HepG2 (cell line): ENCODE measurements at regions not wholly inside any gene's neighbourhood (a gene's known extent, or its start where the extent isn't known, plus 50 kb on each side); places are given as distances from the start of the nearest gene placed in this dataset.

ENCODE experiments used
- ATAC-seq: fragments of 200-7000 bp; cut with Tn5 transposase; 3 replicates; pipeline ENCODE4 v1.9.1; 2020; ENCODE audit warnings: mild to moderate bottlenecking, moderate library complexity
- BruUV-seq: library from RNA; stranded (reverse); fragments of 400-500 nt; replicated peaks from 2 replicates; lab custom pipeline; 2021; lab: Mats Ljungman, UMichigan
- CTCF ChIA-PET: fragments of 300-600 bp; formaldehyde crosslinking; extraction: SDS; loops from one replicate; lab custom pipeline; 2021; ENCODE audit warnings: low total read pairs, inconsistent platforms, low intra/inter-chr PET ratio; lab: Yijun Ruan, JAX
- POLR2A ChIA-PET: fragments of 350-600 bp; sonication (Branson Sonifier 250); formaldehyde crosslinking; loops from one replicate; lab custom pipeline; 2020; ENCODE audit warnings: antibody characterized with exemption, inconsistent platforms; lab: Yijun Ruan, JAX
- DNase-seq: peaks from one replicate; pipeline ENCODE4 v3.0.0-alpha.2; 2015; ENCODE audit warnings: low spot score
- FAIRE-seq: peaks from 3 replicates; lab custom pipeline; 2011; peaks lifted over from hg19 to GRCh38; lab: Jason Lieb, UNC
- H2AFZ ChIP-seq: one replicate; pipeline ENCODE4 v1.6.1; 2011; ENCODE audit warnings: low read length, inconsistent platforms
- H3K27ac ChIP-seq: fragments of 300-600 bp; 3 replicates; pipeline ENCODE4 v1.8.0; 2011; ENCODE audit warnings: mixed run types, mild to moderate bottlenecking, mixed read lengths, low read length, inconsistent platforms; ENCODE audit not compliant: insufficient read depth; ENCODE audit errors: extremely low read length
- H3K27me3 ChIP-seq, 2 experiments: fragments of 200-600 bp in 1 of 2; 2 replicates in 1 of 2; 3 replicates in 1 of 2; pipeline versions ENCODE4 v1.6.0 to v1.8.0; 2011; ENCODE audit warnings: low read length in 2 of 2, mild to moderate bottlenecking in 2 of 2, moderate library complexity in 2 of 2, inconsistent platforms in 1 of 2; ENCODE audit not compliant: insufficient read depth in 2 of 2, control insufficient read depth in 1 of 2
- H3K36me3 ChIP-seq, 2 experiments: fragments of 200-600 bp in 1 of 2; replicated peaks in 1 of 2; 2 replicates in 1 of 2; 3 replicates in 1 of 2; pipeline versions ENCODE4 v1.5.1 to v1.8.0; 2011; ENCODE audit warnings: low read length in 2 of 2, inconsistent platforms in 1 of 2; ENCODE audit not compliant: insufficient read depth in 2 of 2, control insufficient read depth in 1 of 2
- H3K4me1 ChIP-seq: 2 replicates; pipeline ENCODE4 v1.5.1; 2012; ENCODE audit warnings: low read length, inconsistent platforms; ENCODE audit not compliant: insufficient read depth
- H3K4me2 ChIP-seq: 2 replicates; pipeline ENCODE4 v1.6.0; 2011; ENCODE audit warnings: low read depth, low read length, inconsistent platforms
- H3K4me3 ChIP-seq, 3 experiments: fragments of 200-600 bp in 1 of 3; sonication (generic), shearing (Covaris generic) in 1 of 3; replicated peaks in 1 of 3; 2 replicates each; pipeline ENCODE4 v1.5.1; 2011 to 2016; ENCODE audit warnings: low read length in 3 of 3, inconsistent platforms in 2 of 3, low read depth in 2 of 3, mild to moderate bottlenecking in 2 of 3, control low read depth in 1 of 3, mixed read lengths in 1 of 3; ENCODE audit not compliant: insufficient read depth in 1 of 3
- H3K79me2 ChIP-seq: one replicate; pipeline ENCODE4 v1.6.1; 2011; ENCODE audit warnings: low read length, inconsistent platforms; ENCODE audit not compliant: insufficient read depth
- H3K9ac ChIP-seq: 2 replicates; pipeline ENCODE4 v1.6.0; 2011; ENCODE audit warnings: mild to moderate bottlenecking, low read depth, low read length, inconsistent platforms; ENCODE audit not compliant: insufficient read depth
- H3K9me3 ChIP-seq: 2 replicates; pipeline ENCODE4 v1.5.1; 2012; ENCODE audit warnings: mild to moderate bottlenecking, low read length
- H4K20me1 ChIP-seq: 2 replicates; pipeline ENCODE4 v1.6.0; 2011; ENCODE audit warnings: inconsistent platforms, mild to moderate bottlenecking, low read length, moderate library complexity; ENCODE audit not compliant: insufficient read depth
- BRCA1 ChIP-seq: sonication (generic); formaldehyde crosslinking; IDR thresholded peaks from 2 replicates; pipeline ENCODE4 v1.4.0; 2020; ENCODE audit warnings: missing genetic modification reagents
- CBX2 ChIP-seq, 2 experiments: fragments of 200-600 bp in 1 of 2; sonication (generic); formaldehyde crosslinking in 1 of 2; IDR thresholded peaks; 2 replicates each; pipeline versions ENCODE4 v1.7.0 to v1.8.1; 2018 to 2022; ENCODE audit warnings: low read depth in 2 of 2, low read length in 1 of 2, mild to moderate bottlenecking in 1 of 2, missing genetic modification reagents in 1 of 2
- FIP1L1 ChIP-seq: fragments of 200-400 bp; formaldehyde crosslinking; IDR thresholded peaks from 2 replicates; pipeline ENCODE4 v1.6.1; 2018; ENCODE audit warnings: low read depth, mild to moderate bottlenecking, low read length, moderate library complexity, borderline replicate concordance; ENCODE audit not compliant: insufficient read depth
- JARID2 ChIP-seq: sonication (generic); formaldehyde crosslinking; IDR thresholded peaks from 2 replicates; pipeline ENCODE4 v1.8.1; 2023; ENCODE audit warnings: missing genetic modification reagents, inconsistent platforms; ENCODE audit not compliant: insufficient replicate concordance
- KAT8 ChIP-seq: IDR thresholded peaks from 2 replicates; pipeline ENCODE4 v1.6.1; 2016; ENCODE audit warnings: missing genetic modification reagents, missing compliant biosample characterization
- KLF16 ChIP-seq, 2 experiments: sonication (generic) in 1 of 2; formaldehyde crosslinking in 1 of 2; IDR thresholded peaks; 2 replicates each; pipeline versions ENCODE4 v1.6.1 to v1.8.0; 2016 to 2023; ENCODE audit warnings: missing genetic modification reagents in 2 of 2, missing compliant biosample characterization in 1 of 2
- MAFG ChIP-seq: sonication (generic); formaldehyde crosslinking; IDR thresholded peaks from 2 replicates; pipeline ENCODE4 v1.5.1; 2020; ENCODE audit warnings: mild to moderate bottlenecking, missing genetic modification reagents
- MXI1 ChIP-seq: IDR thresholded peaks from 3 replicates; pipeline ENCODE4 v1.6.1; 2012; ENCODE audit warnings: low read depth, low read length, inconsistent platforms, borderline replicate concordance
- NR2F2 ChIP-seq: IDR thresholded peaks from 2 replicates; pipeline ENCODE4 v1.6.1; 2012; ENCODE audit warnings: low read depth, inconsistent platforms, borderline replicate concordance
- RAD21 ChIP-seq: fragments of 450-650 bp; formaldehyde crosslinking; IDR thresholded peaks from 2 replicates; pipeline ENCODE4 v1.5.0; 2020; ENCODE audit warnings: mild to moderate bottlenecking
- RNF2 ChIP-seq: fragments of 450-650 bp; conservative IDR thresholded peaks from 2 replicates; pipeline ENCODE4 v1.6.1; 2016; ENCODE audit warnings: low read depth
- SPEN ChIP-seq: sonication (generic); formaldehyde crosslinking; IDR thresholded peaks from 2 replicates; pipeline ENCODE4 v1.5.1; 2020; ENCODE audit warnings: low read depth, mild to moderate bottlenecking, missing genetic modification reagents
- TCF12 ChIP-seq, 2 experiments: fragments of 450-650 bp in 1 of 2; sonication (generic) in 1 of 2; formaldehyde crosslinking in 1 of 2; IDR thresholded peaks; 2 replicates each; pipeline versions ENCODE4 v1.6.1 to v1.8.0; 2017 to 2022; ENCODE audit warnings: antibody characterized with exemption in 1 of 2, mild to moderate bottlenecking in 1 of 2, missing genetic modification reagents in 1 of 2, moderate library complexity in 1 of 2
- TGIF2 ChIP-seq: IDR thresholded peaks from 2 replicates; pipeline ENCODE4 v1.6.1; 2016; ENCODE audit warnings: control low read depth, missing compliant biosample characterization
- YEATS4 ChIP-seq: sonication (generic); formaldehyde crosslinking; IDR thresholded peaks from 2 replicates; pipeline ENCODE4 v1.4.0; 2020; ENCODE audit warnings: missing genetic modification reagents, borderline replicate concordance
- ZBTB7B ChIP-seq: sonication (generic); formaldehyde crosslinking; IDR thresholded peaks from 2 replicates; pipeline ENCODE4 v1.4.0; 2020; ENCODE audit warnings: missing genetic modification reagents
- ZFP36L1 ChIP-seq: sonication (generic); formaldehyde crosslinking; IDR thresholded peaks from 2 replicates; pipeline ENCODE4 v1.8.0; 2022; ENCODE audit warnings: mild to moderate bottlenecking, missing genetic modification reagents, moderate library complexity
- ZNF24 ChIP-seq: fragments of 450-650 bp; IDR thresholded peaks from 2 replicates; pipeline ENCODE4 v1.6.1; 2017; ENCODE audit warnings: antibody characterized with exemption, mild to moderate bottlenecking
- ZNF564 ChIP-seq: sonication (generic); formaldehyde crosslinking; IDR thresholded peaks from 2 replicates; pipeline ENCODE4 v1.8.1; 2023; ENCODE audit warnings: mild to moderate bottlenecking, missing genetic modification reagents
- ZNF670 ChIP-seq: sonication (generic); formaldehyde crosslinking; IDR thresholded peaks from 2 replicates; pipeline ENCODE4 v1.8.0; 2022; ENCODE audit warnings: mild to moderate bottlenecking, missing genetic modification reagents, borderline replicate concordance
- ZNF672 ChIP-seq: sonication (generic); formaldehyde crosslinking; IDR thresholded peaks from 2 replicates; pipeline ENCODE4 v1.8.1; 2022; ENCODE audit warnings: missing genetic modification reagents
- ZNF839 ChIP-seq: sonication (generic); formaldehyde crosslinking; IDR thresholded peaks from 2 replicates; pipeline ENCODE4 v1.4.0; 2020; ENCODE audit warnings: missing genetic modification reagents, mild to moderate bottlenecking, borderline replicate concordance
- WGBS: methylation state at CpG from one replicate; pipeline ENCODE4 v1.1.6; 2017; ENCODE audit warnings: low lambda C conversion rate; 5-methylcytosine and 5-hydroxymethylcytosine counted together
- in situ Hi-C: cut with HindIII; loops from 2 replicates; pipeline ENCODE4 v1.10.0; 2017; ENCODE audit warnings: low pct_unique_long_range_greater_than_20kb; ENCODE audit not compliant: extremely low pct_ligation_motif_present
- intact Hi-C: fragments of 100-400 bp; cut with micrococcal nuclease; formaldehyde crosslinking; loops from one replicate; pipeline ENCODE4 v1.10.0; 2022; ENCODE audit not compliant: unreplicated experiment
- TF ChIP-seq, protein P1 (sequence below): sonication (generic); IDR thresholded peaks from 2 replicates; pipeline ENCODE4 v1.6.1; 2016; ENCODE audit warnings: low read depth, borderline replicate concordance

DNA sequence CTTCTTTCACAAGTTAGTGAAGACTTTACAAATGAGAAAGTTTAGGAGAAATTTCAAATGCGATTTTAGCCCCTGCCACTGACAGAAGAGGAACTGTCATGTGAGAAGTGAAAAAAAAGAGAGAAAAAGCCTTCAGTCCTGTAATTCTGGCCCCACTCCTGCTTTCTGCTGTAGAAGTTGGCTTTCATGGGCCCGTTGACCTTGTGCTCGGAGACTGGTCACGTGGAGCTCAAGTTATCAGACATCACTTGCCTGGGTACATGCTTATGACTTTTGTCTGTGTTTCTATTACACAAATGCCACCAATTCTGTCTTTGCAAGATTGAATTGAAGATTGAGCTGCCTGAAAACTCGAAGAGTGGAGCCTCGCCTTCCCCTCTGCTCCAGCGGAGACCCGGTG, 749.9 kb downstream of the BCL11A start (continued):
- TF ChIP-seq FIP1L1 (no peak), KAT8 (CRISPR knock-in tag) (no peak), MXI1 (no peak)

DNA sequence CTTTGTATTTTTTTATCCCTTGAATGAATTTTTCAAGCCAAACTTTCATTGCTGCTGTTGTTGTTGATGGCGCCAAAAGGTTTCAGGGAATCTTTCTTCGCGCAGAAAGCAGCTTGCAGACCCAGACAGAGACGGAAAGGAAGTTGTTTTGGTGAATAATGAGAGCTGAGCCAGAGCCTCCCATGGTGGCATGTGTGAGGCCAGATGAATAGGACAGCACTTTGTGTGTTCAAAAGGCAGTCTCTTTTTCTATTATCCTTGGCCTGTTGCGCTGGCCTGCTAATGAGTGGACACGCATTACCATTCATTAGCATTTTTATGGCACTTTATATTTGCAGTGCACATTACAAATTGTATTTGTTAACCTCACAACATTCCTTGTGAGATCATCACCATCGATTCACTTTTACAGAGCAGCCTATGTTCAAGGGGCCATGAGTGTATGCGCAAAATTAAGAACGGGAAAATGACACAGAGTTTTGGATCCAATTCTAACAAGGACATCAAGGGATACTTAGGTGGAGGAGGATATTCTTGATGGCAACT, 754.7 kb downstream of the BCL11A start:
- in situ Hi-C loops, result no loop called here
- no peak for DNase-seq
- Histone ChIP-seq H3K9ac (no peak overlapping the region), H3K36me3 (no peaks in the 10 kb centered on the region), H3K4me2 (no peak overlapping the region), H3K9me3 (no peaks in the 10 kb centered on the region), H3K4me1 (no peaks in the 10 kb centered on the region), H3K27ac (no peak overlapping the region), H3K27me3 (no peaks in the 10 kb centered on the region)
- WGBS, result 36% methylated on average over 9 of the region's 9 CpGs
- no peak for ATAC-seq
- no peak for TF ChIP-seq TCF12 (IDR thresholded peaks at IDR 0.05)
- TF ChIP-seq TCF12 (CRISPR knock-in tag; IDR thresholded peaks at IDR 0.05), result no peak
- TF ChIP-seq ZNF672 (CRISPR knock-in tag), result no peak
- no peak for TF ChIP-seq TGIF2 (CRISPR knock-in tag)
- TF ChIP-seq KLF16 (CRISPR knock-in tag; IDR thresholded peaks at IDR 0.05), result no peak
- no peak for TF ChIP-seq RNF2
- TF ChIP-seq CBX2 (IDR thresholded peaks at IDR 0.05; ENCODE audit: low read depth, low read length), result no peak
- TF ChIP-seq CBX2 (CRISPR knock-in tag; IDR thresholded peaks at IDR 0.05; ENCODE audit: low read depth), result no peak
- TF ChIP-seq ZBTB7B (CRISPR knock-in tag), result no peak
- TF ChIP-seq ZFP36L1 (CRISPR knock-in tag), result no peak
- no peak for TF ChIP-seq BRCA1 (CRISPR knock-in tag)
- TF ChIP-seq MAFG (CRISPR knock-in tag), result no peak
- TF ChIP-seq NR2F2, result no peak
- no peak for TF ChIP-seq SPEN (CRISPR knock-in tag)
- TF ChIP-seq ZNF24, result no peak
- no peak for TF ChIP-seq ZNF564 (CRISPR knock-in tag)
- TF ChIP-seq JARID2 (CRISPR knock-in tag), result no peak
- TF ChIP-seq ZNF839 (CRISPR knock-in tag), result no peak
- TF ChIP-seq RAD21 (CRISPR knock-in tag), result no peak
- TF ChIP-seq, protein P1, sequence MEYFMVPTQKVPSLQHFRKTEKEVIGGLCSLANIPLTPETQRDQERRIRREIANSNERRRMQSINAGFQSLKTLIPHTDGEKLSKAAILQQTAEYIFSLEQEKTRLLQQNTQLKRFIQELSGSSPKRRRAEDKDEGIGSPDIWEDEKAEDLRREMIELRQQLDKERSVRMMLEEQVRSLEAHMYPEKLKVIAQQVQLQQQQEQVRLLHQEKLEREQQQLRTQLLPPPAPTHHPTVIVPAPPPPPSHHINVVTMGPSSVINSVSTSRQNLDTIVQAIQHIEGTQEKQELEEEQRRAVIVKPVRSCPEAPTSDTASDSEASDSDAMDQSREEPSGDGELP, result no peak
- TF ChIP-seq ZNF670, result no peak
- TF ChIP-seq YEATS4 (CRISPR knock-in tag), result no peak
- TF ChIP-seq, all 625 proteins: peak for 0
- no TSS peak for BruUV-seq
- Histone ChIP-seq H3K4me3 (no peak overlapping the region), H4K20me1 (no peaks in the 10 kb centered on the region), H3K79me2 (no peaks in the 10 kb centered on the region), H2AFZ (no peak overlapping the region)
- ChIA-PET CTCF (no interaction called here), POLR2A (no interaction called here)
- no peak for FAIRE-seq
- intact Hi-C loops, result no loop called here
